Ovary (tissue), 7 donors: ENCODE measurements at regions not wholly inside any gene's neighbourhood (a gene's known extent, or its start where the extent isn't known, plus 50 kb on each side); places are given as distances from the start of the nearest gene placed in this dataset.

Source experiments
- DNase-seq, 5 donors: peaks; one replicate each; pipeline ENCODE4 v3.0.0-alpha.2; 2019 to 2020
- H3K27ac ChIP-seq, 2 donors: fragments of 200-600 bp; one replicate each; pipeline versions ENCODE4 v1.5.1 to v1.8.0; 2019 to 2022
- H3K27me3 ChIP-seq: fragments of 200-600 bp; one replicate; pipeline ENCODE4 v1.8.0; 2022
- H3K36me3 ChIP-seq: fragments of 200-600 bp; sonication (generic); one replicate; pipeline ENCODE4 v1.5.1; 2019
- H3K4me1 ChIP-seq: one replicate; pipeline ENCODE4 v1.8.1; 2013; ENCODE audit warnings: mild to moderate bottlenecking, moderate library complexity; ENCODE audit not compliant: insufficient read depth
- H3K4me3 ChIP-seq: fragments of 200-600 bp; sonication (generic); one replicate; pipeline ENCODE4 v1.5.1; 2017
- H3K9me3 ChIP-seq, 2 donors: fragments of 200-600 bp in 1 of 2; sonication (generic) in 1 of 2; one replicate each; pipeline versions ENCODE4 v1.5.1 to v1.8.1; 2013 to 2019; ENCODE audit warnings: mild to moderate bottlenecking in 1 of 2, moderate library complexity in 1 of 2
- EP300 ChIP-seq: sonication (generic); formaldehyde crosslinking; IDR thresholded peaks from one replicate; pipeline ENCODE4 v1.6.1; 2017; ENCODE audit warnings: antibody characterized with exemption
- POLR2A ChIP-seq: fragments of 450-650 bp; IDR thresholded peaks from one replicate; pipeline ENCODE4 v1.6.1; 2017; ENCODE audit warnings: antibody characterized with exemption, mild to moderate bottlenecking, moderate library complexity
- whole genome bisulfite sequencing, 3 donors: extraction: QIAGEN DNeasy Blood & Tissue Kit in 1 of 3; methylation state at CpG; one replicate each; pipeline versions ENCODE4 v1.1.5 to v1.1.7; 2013 to 2017; 5-methylcytosine and 5-hydroxymethylcytosine counted together
- intact Hi-C, 4 donors: fragments of 100-400 bp; cut with DNase I; formaldehyde crosslinking; loops; one replicate each; pipeline versions ENCODE4 v1.11.0 to v1.15.1; 2022 to 2023
- TF ChIP-seq, protein P1 (sequence below), 3 donors: fragments of 450-650 bp in 2 of 3; fragments of 200-600 bp in 1 of 3; IDR thresholded peaks; one replicate each; pipeline versions ENCODE4 v1.5.1 to v1.8.0; 2016 to 2022; ENCODE audit warnings: antibody characterized with exemption in 3 of 3, mild to moderate bottlenecking in 1 of 3
- donor health status: DM: no; HTN: no; CAD: no; lungs with moderate emphysema.
- donor health status: DM: no; HTN: no; CAD: no.
- donor health status: Bipolar disorder and iron deficiency.
- donor health status: DM: no; HTN: no; CAD: no.
- donor health status: DM: yes; HTN: yes; CAD: no.

GRCh38 chr10:3238115-3238871 is 65.7 kb upstream of the PITRM1 start:
- TF ChIP-seq POLR2A (no peak), EP300 (no peak)
- TF ChIP-seq, protein P1, sequence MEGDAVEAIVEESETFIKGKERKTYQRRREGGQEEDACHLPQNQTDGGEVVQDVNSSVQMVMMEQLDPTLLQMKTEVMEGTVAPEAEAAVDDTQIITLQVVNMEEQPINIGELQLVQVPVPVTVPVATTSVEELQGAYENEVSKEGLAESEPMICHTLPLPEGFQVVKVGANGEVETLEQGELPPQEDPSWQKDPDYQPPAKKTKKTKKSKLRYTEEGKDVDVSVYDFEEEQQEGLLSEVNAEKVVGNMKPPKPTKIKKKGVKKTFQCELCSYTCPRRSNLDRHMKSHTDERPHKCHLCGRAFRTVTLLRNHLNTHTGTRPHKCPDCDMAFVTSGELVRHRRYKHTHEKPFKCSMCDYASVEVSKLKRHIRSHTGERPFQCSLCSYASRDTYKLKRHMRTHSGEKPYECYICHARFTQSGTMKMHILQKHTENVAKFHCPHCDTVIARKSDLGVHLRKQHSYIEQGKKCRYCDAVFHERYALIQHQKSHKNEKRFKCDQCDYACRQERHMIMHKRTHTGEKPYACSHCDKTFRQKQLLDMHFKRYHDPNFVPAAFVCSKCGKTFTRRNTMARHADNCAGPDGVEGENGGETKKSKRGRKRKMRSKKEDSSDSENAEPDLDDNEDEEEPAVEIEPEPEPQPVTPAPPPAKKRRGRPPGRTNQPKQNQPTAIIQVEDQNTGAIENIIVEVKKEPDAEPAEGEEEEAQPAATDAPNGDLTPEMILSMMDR (IDR thresholded peaks at IDR 0.05), result no peak
- intact Hi-C loops, result loop anchor here in 3 of 4 donors (10.0 kb wide), 2 partner anchors 1417 to 1527 kb away; no protein-coding TSS in a partner anchor
- no peak for DNase-seq
- no peaks in the 10 kb centered on the region for H3K27me3 ChIP-seq
- no peak overlapping the region for H3K27ac ChIP-seq
- no peaks in the 10 kb centered on the region for H3K4me1 ChIP-seq
- no peak overlapping the region for H3K4me3 ChIP-seq
- H3K36me3 ChIP-seq, result no peaks in the 10 kb centered on the region
- H3K9me3 ChIP-seq, result no peaks in the 10 kb centered on the region
- 66 to 68% (median 67%) methylated on average over 26 of the region's 26 CpGs for WGBS, 3 donors

DNA sequence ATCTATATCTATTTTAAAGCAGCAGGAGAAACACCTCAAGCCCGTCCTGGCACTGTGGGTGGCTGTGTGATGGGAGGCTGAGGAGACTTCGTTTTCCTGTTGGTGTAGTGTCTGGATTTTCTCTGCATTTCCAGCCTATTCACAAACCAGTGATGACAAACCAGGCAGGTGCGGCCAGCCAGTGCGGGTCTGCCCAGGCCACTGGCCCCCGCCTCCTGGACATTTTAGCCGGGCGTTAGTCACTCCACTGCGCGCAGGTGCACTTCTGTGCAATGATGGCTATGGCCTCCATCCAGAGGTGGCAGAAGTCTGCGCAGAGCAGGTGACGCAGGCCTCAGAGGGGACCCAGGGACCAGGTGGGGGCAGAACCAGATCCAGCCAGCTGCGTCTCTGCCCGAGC is 64.9 kb upstream of the PITRM1 start:
- no peak overlapping the region for H3K4me3 ChIP-seq
- no peaks in the 10 kb centered on the region for H3K36me3 ChIP-seq
- H3K9me3 ChIP-seq, result no peaks in the 10 kb centered on the region
- H3K27ac ChIP-seq, result no peak overlapping the region
- intact Hi-C loops, result loop anchor here in 3 of 4 donors (10.0 kb wide), 2 partner anchors 1417 to 1527 kb away; no protein-coding TSS in a partner anchor
- H3K27me3 ChIP-seq, result no peaks in the 10 kb centered on the region
- no peak for DNase-seq
- no peaks in the 10 kb centered on the region for H3K4me1 ChIP-seq
- TF ChIP-seq, protein P1 (IDR thresholded peaks at IDR 0.05), result no peak
- TF ChIP-seq POLR2A, result no peak
- TF ChIP-seq EP300, result no peak
- 92 to 94% (median 93%) methylated on average over 13 of the region's 13 CpGs for WGBS, 3 donors

- intact Hi-C loops, result loop anchor here in 3 of 4 donors (10.0 kb wide), 2 partner anchors 1418 to 1528 kb away; no protein-coding TSS in a partner anchor
- Histone ChIP-seq H3K4me3 (no peak overlapping the region), H3K9me3 (no peaks in the 10 kb centered on the region), H3K36me3 (no peaks in the 10 kb centered on the region), H3K4me1 (no peaks in the 10 kb centered on the region), H3K27me3 (no peaks in the 10 kb centered on the region), H3K27ac (no peak overlapping the region)
- no peak for DNase-seq
- WGBS, 3 donors, result 80 to 82% (median 81%) methylated on average over 15 of the region's 15 CpGs
- TF ChIP-seq POLR2A (no peak), EP300 (no peak)
- TF ChIP-seq, protein P1 (IDR thresholded peaks at IDR 0.05), result no peak
Measured at GRCh38 chr10:3236644-3237404, 64.2 kb upstream of the PITRM1 start.

DNA sequence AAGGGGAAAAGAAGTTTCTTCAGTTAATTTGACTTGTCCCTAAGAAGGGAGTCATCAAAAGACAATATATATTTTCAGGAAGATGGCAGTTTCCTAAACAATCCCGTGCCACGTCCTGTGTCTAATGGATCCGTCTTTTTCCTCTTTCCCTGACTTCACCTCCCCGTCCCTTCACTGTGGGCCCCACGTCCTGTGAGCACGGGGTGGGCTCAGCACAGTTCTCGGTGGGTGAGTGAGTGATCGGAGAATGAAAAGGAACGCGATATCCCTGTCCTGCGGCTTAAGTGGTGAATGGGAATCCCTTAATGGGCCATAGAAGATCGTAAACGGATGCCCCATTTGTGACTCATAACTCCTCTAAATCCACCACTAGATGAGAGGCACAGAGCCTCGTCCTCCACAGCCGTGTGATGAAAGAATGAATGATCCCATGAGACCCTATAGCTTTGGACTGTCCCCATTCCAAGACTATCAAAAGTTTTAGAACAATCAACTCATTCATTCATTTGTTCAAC is 63.5 kb upstream of the PITRM1 start:
- Histone ChIP-seq H3K27ac (no peak overlapping the region), H3K27me3 (no peaks in the 10 kb centered on the region), H3K36me3 (no peaks in the 10 kb centered on the region), H3K9me3 (no peaks in the 10 kb centered on the region), H3K4me3 (no peak overlapping the region), H3K4me1 (no peaks in the 10 kb centered on the region)
- 94 to 95% (median 94%) methylated on average over 15 of the region's 15 CpGs for WGBS, 3 donors
- TF ChIP-seq, protein P1 (IDR thresholded peaks at IDR 0.05), result no peak
- no peak for TF ChIP-seq EP300
- TF ChIP-seq POLR2A, result no peak
- no peak for DNase-seq
- intact Hi-C loops, result loop anchor here in 3 of 4 donors (10.0 kb wide), 2 partner anchors 1419 to 1529 kb away; no protein-coding TSS in a partner anchor
